ENCODE measurements at regions not wholly inside any gene's neighbourhood (a gene's known extent, or its start where the extent isn't known, plus 50 kb on each side); places are given as distances from the start of the nearest gene placed in this dataset.

- peak; percentile 22 for DNase-seq (ENCODE audit: low read depth)
- TF ChIP-seq CTCF (conservative IDR thresholded peaks at IDR 0.05; ENCODE audit: low read depth, low read length), result no peak
- no peak overlapping the region for H3K4me3 ChIP-seq (ENCODE audit: low read depth, low read length)
Observed at GRCh38 chr10:53403688-53404087, 631.1 kb upstream of the MBL2 start.

GRCh38 chr10:53402594-53402993 is 630.0 kb upstream of the MBL2 start:
- DNase-seq (ENCODE audit: low read depth), result no peak
- H3K4me3 ChIP-seq (ENCODE audit: low read depth, low read length), result no peak overlapping the region
- no peak for TF ChIP-seq CTCF (conservative IDR thresholded peaks at IDR 0.05; ENCODE audit: low read depth, low read length)

GRCh38 chr10:53401536-53401935 is 629.0 kb upstream of the MBL2 start:
- TF ChIP-seq CTCF (conservative IDR thresholded peaks at IDR 0.05; ENCODE audit: low read depth, low read length), result no peak
- no peak overlapping the region for H3K4me3 ChIP-seq (ENCODE audit: low read depth, low read length)
- no peak for DNase-seq (ENCODE audit: low read depth)

GRCh38 chr10:53396876-53397275 is 624.3 kb upstream of the MBL2 start:
- no peak overlapping the region for H3K4me3 ChIP-seq (ENCODE audit: low read depth, low read length)
- TF ChIP-seq CTCF (conservative IDR thresholded peaks at IDR 0.05; ENCODE audit: low read depth, low read length), result no peak
- DNase-seq (ENCODE audit: low read depth), result no peak

- no peak overlapping the region for H3K4me3 ChIP-seq (ENCODE audit: low read depth, low read length)
- no peak for TF ChIP-seq CTCF (conservative IDR thresholded peaks at IDR 0.05; ENCODE audit: low read depth, low read length)
- no peak for DNase-seq (ENCODE audit: low read depth)
Observed at GRCh38 chr10:53395449-53395848, 622.9 kb upstream of the MBL2 start.

DNA sequence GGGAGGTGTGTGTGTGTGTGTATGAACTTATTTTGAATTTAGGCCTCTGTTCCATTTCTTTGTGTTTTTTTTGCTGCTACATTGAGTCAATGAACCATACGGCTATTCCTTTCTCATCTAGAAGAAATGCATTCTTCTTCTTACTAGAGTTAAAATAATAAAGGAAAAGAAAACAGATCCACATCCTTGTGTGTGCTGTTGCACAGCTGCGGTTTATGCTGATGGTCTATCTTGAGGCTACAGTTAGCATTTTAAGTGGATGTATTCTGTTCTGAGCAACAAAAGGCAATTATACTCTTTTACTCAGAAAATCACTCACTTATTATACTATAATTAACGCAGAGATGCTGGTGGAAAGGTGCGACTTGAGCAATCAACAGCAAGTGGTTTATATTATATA is 615.0 kb upstream of the MBL2 start:
- DNase-seq (ENCODE audit: low read depth), result no peak
- TF ChIP-seq CTCF (conservative IDR thresholded peaks at IDR 0.05; ENCODE audit: low read depth, low read length), result no peak
- H3K4me3 ChIP-seq (ENCODE audit: low read depth, low read length), result no peak overlapping the region

DNA sequence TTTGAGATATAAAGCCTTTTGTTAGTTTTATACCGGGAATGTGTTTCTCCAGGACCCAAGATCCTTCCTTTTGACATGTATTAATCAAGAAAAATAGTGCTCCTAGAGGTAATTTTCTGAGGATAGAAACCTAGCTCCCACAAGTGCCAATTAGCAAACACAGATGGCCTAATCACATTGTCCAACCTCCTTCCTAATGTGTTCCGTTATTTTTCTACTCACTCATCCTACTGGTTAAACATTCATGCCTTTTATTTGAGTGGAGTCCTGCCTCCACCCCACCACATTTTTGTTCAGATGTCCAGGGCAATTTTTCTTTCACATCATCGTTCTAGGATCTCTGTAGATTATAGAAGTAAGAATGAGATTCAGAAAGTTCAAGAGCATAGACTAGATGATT is 610.0 kb upstream of the MBL2 start:
- TF ChIP-seq CTCF (conservative IDR thresholded peaks at IDR 0.05; ENCODE audit: low read depth, low read length), result no peak
- no peak for DNase-seq (ENCODE audit: low read depth)
- no peak overlapping the region for H3K4me3 ChIP-seq (ENCODE audit: low read depth, low read length)
